ENCODE measurements at regions not wholly inside any gene's neighbourhood (a gene's known extent, or its start where the extent isn't known, plus 50 kb on each side); places are given as distances from the start of the nearest gene placed in this dataset.
"Not testable (repeated sequence)": the region's sequence is repeated elsewhere in the genome, so short reads cannot be mapped to it uniquely, and the experiment has no call there.

GRCh38 chrX:45421806-45422205, 221.1 kb upstream of the DIPK2B start:
- no peak for DNase-seq (ENCODE audit: low read depth in 6 of 9, low spot score in 9 of 9)
- Histone ChIP-seq H3K27me3 (ENCODE audit: control insufficient read depth in 2 of 2, insufficient read depth in 1 of 2, low read length in 1 of 2) (no peaks in the 10 kb centered on the region), H3K9me3 (ENCODE audit: control insufficient read depth in 2 of 2, insufficient read depth in 1 of 2, low read length in 1 of 2) (no peaks in the 10 kb centered on the region), H3K4me3 (ENCODE audit: low read length in 2 of 2) (no peak overlapping the region), H3K4me1 (ENCODE audit: control insufficient read depth in 2 of 2, insufficient read depth in 2 of 2, low read length in 2 of 2) (no peaks in the 10 kb centered on the region), H3K27ac (ENCODE audit: low read depth in 1 of 2, low read length in 1 of 2) (no peak overlapping the region), H3K36me3 (ENCODE audit: control insufficient read depth in 2 of 2, insufficient read depth in 2 of 2, low read length in 1 of 2) (no peaks in the 10 kb centered on the region)
- WGBS: 95% methylated on average over 2 of the region's 2 CpGs

DNA sequence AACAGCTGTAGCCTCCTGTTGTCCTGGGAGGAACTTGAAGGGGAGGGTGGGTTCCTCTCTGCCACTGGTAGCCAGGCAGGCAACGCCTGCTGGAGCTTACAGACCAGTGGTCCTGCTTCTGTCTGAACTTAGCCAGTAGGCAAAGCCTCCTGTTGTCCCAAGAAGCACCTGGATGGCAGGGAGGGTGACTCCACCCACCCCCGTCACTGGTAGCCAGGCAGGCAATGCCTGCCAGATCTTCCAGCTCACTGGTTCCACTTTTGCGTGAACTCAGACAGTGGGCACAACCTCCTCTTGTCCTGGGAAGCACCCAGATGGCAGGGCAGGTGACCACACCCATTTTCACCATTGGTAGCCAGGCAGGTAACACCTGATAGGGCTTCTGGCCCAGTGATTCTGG, 203.5 kb upstream of the DIPK2B start:
- peaks cover 0 to 3% of the 10 kb centered on the region in 2 donors for H3K9me3 ChIP-seq (ENCODE audit: control insufficient read depth in 2 of 2, insufficient read depth in 1 of 2, low read length in 1 of 2)
- H3K4me3 ChIP-seq (ENCODE audit: low read length in 2 of 2): no peak overlapping the region
- H3K27me3 ChIP-seq (ENCODE audit: control insufficient read depth in 2 of 2, insufficient read depth in 1 of 2, low read length in 1 of 2): no peaks in the 10 kb centered on the region
- no peak for DNase-seq (ENCODE audit: low read depth in 6 of 9, low spot score in 9 of 9)
- no peaks in the 10 kb centered on the region for H3K4me1 ChIP-seq (ENCODE audit: control insufficient read depth in 2 of 2, insufficient read depth in 2 of 2, low read length in 2 of 2)
- H3K36me3 ChIP-seq (ENCODE audit: control insufficient read depth in 2 of 2, insufficient read depth in 2 of 2, low read length in 1 of 2): no peaks in the 10 kb centered on the region
- 96% methylated on average over 3 of the region's 3 CpGs for WGBS
- H3K27ac ChIP-seq (ENCODE audit: low read depth in 1 of 2, low read length in 1 of 2): no peak overlapping the region

GRCh38 chrX:45401923-45402322, 201.2 kb upstream of the DIPK2B start:
- peaks cover 0 to 7% of the 10 kb centered on the region in 2 donors for H3K9me3 ChIP-seq (ENCODE audit: control insufficient read depth in 2 of 2, insufficient read depth in 1 of 2, low read length in 1 of 2)
- peak overlapping the region in 1 of 2 donors; percentile 42 for H3K27ac ChIP-seq (ENCODE audit: low read depth in 1 of 2, low read length in 1 of 2)
- no peaks in the 10 kb centered on the region for H3K27me3 ChIP-seq (ENCODE audit: control insufficient read depth in 2 of 2, insufficient read depth in 1 of 2, low read length in 1 of 2)
- no peaks in the 10 kb centered on the region for H3K4me1 ChIP-seq (ENCODE audit: control insufficient read depth in 2 of 2, insufficient read depth in 2 of 2, low read length in 2 of 2)
- H3K36me3 ChIP-seq (ENCODE audit: control insufficient read depth in 2 of 2, insufficient read depth in 2 of 2, low read length in 1 of 2): no peaks in the 10 kb centered on the region
- DNase-seq (ENCODE audit: low read depth in 6 of 9, low spot score in 9 of 9): peak in 3 of 9 donors; percentile 3 to 29 (median 4)
- whole genome bisulfite sequencing: 32% methylated on average over 2 of the region's 2 CpGs
- no peak overlapping the region for H3K4me3 ChIP-seq (ENCODE audit: low read length in 2 of 2)

- not testable (repeated sequence) for H3K27ac ChIP-seq (ENCODE audit: low read depth in 1 of 2, low read length in 1 of 2); H3K4me3 ChIP-seq (ENCODE audit: low read length in 2 of 2); H3K4me1 ChIP-seq (ENCODE audit: control insufficient read depth in 2 of 2, insufficient read depth in 2 of 2, low read length in 2 of 2); DNase-seq (ENCODE audit: low read depth in 6 of 9, low spot score in 9 of 9); H3K36me3 ChIP-seq (ENCODE audit: control insufficient read depth in 2 of 2, insufficient read depth in 2 of 2, low read length in 1 of 2); H3K27me3 ChIP-seq (ENCODE audit: control insufficient read depth in 2 of 2, insufficient read depth in 1 of 2, low read length in 1 of 2)
- 94% methylated on average over 8 of the region's 8 CpGs for WGBS
- peaks cover 0 to 10% of the 10 kb centered on the region in 2 donors for H3K9me3 ChIP-seq (ENCODE audit: control insufficient read depth in 2 of 2, insufficient read depth in 1 of 2, low read length in 1 of 2)
Observed at GRCh38 chrX:45400951-45401725, 200.5 kb upstream of the DIPK2B start.

DNA sequence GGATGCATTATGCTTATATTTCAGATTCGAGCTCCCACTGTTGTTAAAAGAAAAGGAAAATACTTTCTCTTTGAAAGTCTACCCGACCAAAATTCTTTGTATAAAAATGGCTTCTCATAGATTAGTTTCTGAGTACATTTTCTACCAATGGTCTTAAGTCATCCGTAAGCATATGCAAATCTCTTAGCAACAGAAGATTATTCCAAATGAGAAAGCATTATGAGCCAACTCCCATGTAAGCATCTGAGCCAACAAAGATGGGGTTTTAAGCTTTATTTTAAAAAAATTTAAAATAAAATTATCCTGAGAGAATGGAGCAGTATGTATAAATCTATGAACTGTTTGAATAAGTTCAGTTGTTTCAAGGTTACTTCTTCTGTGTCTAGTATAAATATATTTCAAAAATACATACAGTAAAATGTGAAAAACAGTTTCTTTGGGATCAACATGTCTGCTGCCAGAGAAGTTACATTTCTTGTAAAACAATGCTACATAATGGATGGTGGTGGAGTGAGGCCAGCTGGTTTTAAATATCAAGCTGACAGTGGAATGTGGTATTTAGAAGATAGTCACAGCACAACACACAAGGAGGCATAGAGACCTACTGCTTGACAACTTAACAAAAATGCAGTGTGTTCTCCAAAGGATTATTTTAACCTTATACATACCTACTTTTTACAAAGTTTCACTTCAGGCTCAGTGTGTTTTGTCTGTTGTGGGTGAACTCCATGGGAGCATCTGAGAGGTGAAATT, 199.5 kb upstream of the DIPK2B start:
- Histone ChIP-seq H3K4me1 (ENCODE audit: control insufficient read depth in 2 of 2, insufficient read depth in 2 of 2, low read length in 2 of 2) (no peaks in the 10 kb centered on the region), H3K9me3 (ENCODE audit: control insufficient read depth in 2 of 2, insufficient read depth in 1 of 2, low read length in 1 of 2) (peaks cover 0 to 10% of the 10 kb centered on the region in 2 donors), H3K27ac (ENCODE audit: low read depth in 1 of 2, low read length in 1 of 2) (no peak overlapping the region), H3K36me3 (ENCODE audit: control insufficient read depth in 2 of 2, insufficient read depth in 2 of 2, low read length in 1 of 2) (no peaks in the 10 kb centered on the region), H3K27me3 (ENCODE audit: control insufficient read depth in 2 of 2, insufficient read depth in 1 of 2, low read length in 1 of 2) (no peaks in the 10 kb centered on the region), H3K4me3 (ENCODE audit: low read length in 2 of 2) (no peak overlapping the region)
- no peak for DNase-seq (ENCODE audit: low read depth in 6 of 9, low spot score in 9 of 9)
- WGBS: 92% methylated on average over 3 of the region's 3 CpGs

- Histone ChIP-seq H3K9me3 (ENCODE audit: control insufficient read depth in 2 of 2, insufficient read depth in 1 of 2, low read length in 1 of 2) (peaks cover 0 to 4% of the 10 kb centered on the region in 2 donors), H3K4me3 (ENCODE audit: low read length in 2 of 2) (no peak overlapping the region), H3K4me1 (ENCODE audit: control insufficient read depth in 2 of 2, insufficient read depth in 2 of 2, low read length in 2 of 2) (no peaks in the 10 kb centered on the region), H3K27ac (ENCODE audit: low read depth in 1 of 2, low read length in 1 of 2) (no peak overlapping the region), H3K36me3 (ENCODE audit: control insufficient read depth in 2 of 2, insufficient read depth in 2 of 2, low read length in 1 of 2) (no peaks in the 10 kb centered on the region), H3K27me3 (ENCODE audit: control insufficient read depth in 2 of 2, insufficient read depth in 1 of 2, low read length in 1 of 2) (no peaks in the 10 kb centered on the region)
- no peak for DNase-seq (ENCODE audit: low read depth in 6 of 9, low spot score in 9 of 9)
- WGBS: 98% methylated on average over 2 of the region's 2 CpGs
Observed at GRCh38 chrX:45385757-45386156, 185.1 kb upstream of the DIPK2B start.

DNA sequence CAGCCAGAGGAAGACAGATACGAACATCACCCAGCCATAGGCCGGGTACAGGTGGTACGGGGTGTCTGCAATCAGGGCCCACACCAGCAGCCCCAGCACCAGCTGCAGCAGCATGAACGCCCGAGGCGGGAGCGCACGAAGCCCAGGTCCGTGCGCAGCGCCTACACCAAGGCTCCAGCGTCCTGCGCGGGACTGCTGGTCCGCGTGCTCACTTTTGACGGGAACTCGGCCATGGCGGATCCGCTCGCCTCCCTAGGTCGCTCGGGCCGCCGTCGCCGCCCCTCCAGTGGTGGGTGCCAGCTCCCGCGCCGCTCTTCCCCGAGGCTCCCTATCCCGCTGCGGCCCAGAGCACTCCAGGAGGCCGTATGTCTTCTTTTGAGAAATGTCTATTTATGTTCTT, 181.2 kb upstream of the DIPK2B start:
- Histone ChIP-seq H3K36me3 (ENCODE audit: control insufficient read depth in 2 of 2, insufficient read depth in 2 of 2, low read length in 1 of 2) (no peaks in the 10 kb centered on the region), H3K27ac (ENCODE audit: low read depth in 1 of 2, low read length in 1 of 2) (no peak overlapping the region), H3K4me3 (ENCODE audit: low read length in 2 of 2) (no peak overlapping the region), H3K9me3 (ENCODE audit: control insufficient read depth in 2 of 2, insufficient read depth in 1 of 2, low read length in 1 of 2) (peaks cover 0 to 4% of the 10 kb centered on the region in 2 donors), H3K27me3 (ENCODE audit: control insufficient read depth in 2 of 2, insufficient read depth in 1 of 2, low read length in 1 of 2) (no peaks in the 10 kb centered on the region), H3K4me1 (ENCODE audit: control insufficient read depth in 2 of 2, insufficient read depth in 2 of 2, low read length in 2 of 2) (no peaks in the 10 kb centered on the region)
- WGBS: 97% methylated on average over 34 of the region's 34 CpGs
- DNase-seq (ENCODE audit: low read depth in 6 of 9, low spot score in 9 of 9): no peak

DNA sequence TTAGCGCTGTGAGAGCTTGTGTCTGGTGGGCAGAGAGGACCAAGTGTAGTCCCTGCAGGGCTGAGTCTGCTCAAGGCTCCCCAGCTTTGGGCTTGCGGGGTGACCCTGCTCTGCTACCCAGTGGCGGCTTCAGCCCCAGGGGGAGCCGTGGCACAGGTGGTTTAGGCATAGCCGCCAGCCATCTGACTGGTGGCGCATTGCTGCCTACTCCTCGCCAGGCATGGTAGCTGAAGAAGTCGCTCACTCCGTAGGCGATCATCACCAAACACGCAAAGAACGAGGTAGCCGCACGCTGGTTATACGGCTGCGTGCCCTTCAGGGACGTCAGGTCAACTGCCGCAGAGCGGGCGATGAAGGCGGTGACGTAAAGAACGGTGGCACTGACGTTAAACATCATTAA, 180.7 kb upstream of the DIPK2B start:
- no peak for DNase-seq (ENCODE audit: low read depth in 6 of 9, low spot score in 9 of 9)
- H3K27me3 ChIP-seq (ENCODE audit: control insufficient read depth in 2 of 2, insufficient read depth in 1 of 2, low read length in 1 of 2): no peaks in the 10 kb centered on the region
- no peaks in the 10 kb centered on the region for H3K4me1 ChIP-seq (ENCODE audit: control insufficient read depth in 2 of 2, insufficient read depth in 2 of 2, low read length in 2 of 2)
- H3K36me3 ChIP-seq (ENCODE audit: control insufficient read depth in 2 of 2, insufficient read depth in 2 of 2, low read length in 1 of 2): no peaks in the 10 kb centered on the region
- no peak overlapping the region for H3K4me3 ChIP-seq (ENCODE audit: low read length in 2 of 2)
- peaks cover 0 to 4% of the 10 kb centered on the region in 2 donors for H3K9me3 ChIP-seq (ENCODE audit: control insufficient read depth in 2 of 2, insufficient read depth in 1 of 2, low read length in 1 of 2)
- H3K27ac ChIP-seq (ENCODE audit: low read depth in 1 of 2, low read length in 1 of 2): no peak overlapping the region
- 99% methylated on average over 24 of the region's 24 CpGs for WGBS

GRCh38 chrX:45379236-45379635, 178.6 kb upstream of the DIPK2B start:
- H3K4me1 ChIP-seq (ENCODE audit: control insufficient read depth in 2 of 2, insufficient read depth in 2 of 2, low read length in 2 of 2): no peaks in the 10 kb centered on the region
- no peak overlapping the region for H3K4me3 ChIP-seq (ENCODE audit: low read length in 2 of 2)
- H3K27me3 ChIP-seq (ENCODE audit: control insufficient read depth in 2 of 2, insufficient read depth in 1 of 2, low read length in 1 of 2): no peaks in the 10 kb centered on the region
- H3K27ac ChIP-seq (ENCODE audit: low read depth in 1 of 2, low read length in 1 of 2): no peak overlapping the region
- H3K9me3 ChIP-seq (ENCODE audit: control insufficient read depth in 2 of 2, insufficient read depth in 1 of 2, low read length in 1 of 2): peaks cover 0 to 4% of the 10 kb centered on the region in 2 donors
- no peak for DNase-seq (ENCODE audit: low read depth in 6 of 9, low spot score in 9 of 9)
- no peaks in the 10 kb centered on the region for H3K36me3 ChIP-seq (ENCODE audit: control insufficient read depth in 2 of 2, insufficient read depth in 2 of 2, low read length in 1 of 2)

All from thymus (tissue), 11 donors.